CD14-positive monocyte (primary cell): ENCODE measurements at regions not wholly inside any gene's neighbourhood (a gene's known extent, or its start where the extent isn't known, plus 50 kb on each side); places are given as distances from the start of the nearest gene placed in this dataset.

Source experiments
- DNase-seq, 3 donors: peaks; one replicate each; pipeline ENCODE4 v3.0.0-alpha.2; 2011 to 2022
- H2AFZ ChIP-seq: 2 replicates; pipeline ENCODE4 v1.6.0; 2012; ENCODE audit warnings: mild to moderate bottlenecking, low read depth, low read length, inconsistent platforms; ENCODE audit not compliant: insufficient read depth, poor library complexity, severe bottlenecking
- H3K27ac ChIP-seq, 2 donors: 1 replicate in 1 of 2; 2 replicates in 1 of 2; pipeline ENCODE4 v1.5.1; 2012 to 2013; ENCODE audit warnings: low read length in 2 of 2, control low read depth in 1 of 2, inconsistent platforms in 1 of 2, low read depth in 1 of 2, mild to moderate bottlenecking in 1 of 2
- H3K27me3 ChIP-seq, 2 donors: one replicate each; pipeline versions ENCODE4 v1.6.0 to v1.6.1; 2011 to 2013; ENCODE audit warnings: low read length in 2 of 2; ENCODE audit not compliant: control insufficient read depth in 2 of 2, insufficient read depth in 2 of 2
- H3K36me3 ChIP-seq, 2 donors: replicated peaks in 1 of 2; 1 replicate in 1 of 2; 2 replicates in 1 of 2; pipeline versions ENCODE4 v1.5.1 to v1.6.1; 2012 to 2013; ENCODE audit warnings: low read length in 2 of 2, control low read depth in 1 of 2, inconsistent platforms in 1 of 2, mild to moderate bottlenecking in 1 of 2; ENCODE audit not compliant: insufficient read depth in 2 of 2, control insufficient read depth in 1 of 2
- H3K4me1 ChIP-seq, 2 donors: 1 replicate in 1 of 2; 2 replicates in 1 of 2; pipeline versions ENCODE4 v1.5.1 to v1.6.1; 2012 to 2013; ENCODE audit warnings: low read length in 2 of 2, control low read depth in 1 of 2, inconsistent platforms in 1 of 2, mild to moderate bottlenecking in 1 of 2, moderate library complexity in 1 of 2; ENCODE audit not compliant: insufficient read depth in 2 of 2, control insufficient read depth in 1 of 2
- H3K4me2 ChIP-seq: replicated peaks from 2 replicates; pipeline ENCODE3; 2012; ENCODE audit warnings: low read length, moderate library complexity, mild to moderate bottlenecking; ENCODE audit not compliant: poor library complexity, severe bottlenecking; ENCODE audit errors: extremely low read depth
- H3K4me3 ChIP-seq, 3 experiments: fragments of 200-600 bp in 1 of 3; sonication (generic) in 1 of 3; replicated peaks in 1 of 3; 1 replicate in 2 of 3; 2 replicates in 1 of 3; pipeline ENCODE4 v1.5.1; 2011 to 2013; ENCODE audit warnings: low read length in 3 of 3, mild to moderate bottlenecking in 3 of 3, control low read depth in 2 of 3, low read depth in 2 of 3, inconsistent platforms in 1 of 3, moderate library complexity in 1 of 3
- H3K79me2 ChIP-seq: 2 replicates; pipeline ENCODE4 v1.6.0; 2012; ENCODE audit warnings: mild to moderate bottlenecking, control low read depth, inconsistent platforms, low read length, moderate library complexity; ENCODE audit not compliant: insufficient read depth
- H3K9ac ChIP-seq: 2 replicates; pipeline ENCODE4 v1.6.0; 2017; ENCODE audit warnings: low read length, mild to moderate bottlenecking; ENCODE audit not compliant: insufficient read depth, poor library complexity, severe bottlenecking
- H3K9me3 ChIP-seq, 2 donors: replicated peaks in 1 of 2; 1 replicate in 1 of 2; 2 replicates in 1 of 2; pipeline versions ENCODE4 v1.5.1 to v1.6.1; 2012 to 2013; ENCODE audit warnings: low read length in 2 of 2, control low read depth in 1 of 2; ENCODE audit not compliant: control insufficient read depth in 1 of 2, insufficient read depth in 1 of 2
- H4K20me1 ChIP-seq: 2 replicates; pipeline ENCODE4 v1.6.0; 2012; ENCODE audit warnings: mild to moderate bottlenecking, low read length, control low read depth, moderate library complexity; ENCODE audit not compliant: insufficient read depth
- H3K27ac Mint-ChIP-seq, 7 donors: one replicate each; pipeline ENCODE4 v1.8.0; 2020; ENCODE audit warnings: mild to moderate bottlenecking in 7 of 7, mixed read lengths in 7 of 7, moderate library complexity in 6 of 7, inconsistent platforms in 2 of 7
- H3K27me3 Mint-ChIP-seq, 3 donors: one replicate each; pipeline ENCODE4 v1.8.0; 2021 to 2022; ENCODE audit warnings: low read depth in 3 of 3, mild to moderate bottlenecking in 3 of 3, mixed read lengths in 3 of 3, moderate library complexity in 3 of 3, inconsistent platforms in 1 of 3
- H3K36me3 Mint-ChIP-seq, 2 donors: one replicate each; pipeline ENCODE4 v1.8.0; 2020; ENCODE audit warnings: mixed read lengths in 2 of 2, inconsistent platforms in 1 of 2, mild to moderate bottlenecking in 1 of 2
- H3K4me1 Mint-ChIP-seq: one replicate; pipeline ENCODE4 v1.8.0; 2020; ENCODE audit warnings: mild to moderate bottlenecking, mixed read lengths
- H3K4me3 Mint-ChIP-seq, 2 donors: one replicate each; pipeline ENCODE4 v1.8.0; 2020; ENCODE audit warnings: mild to moderate bottlenecking in 2 of 2, mixed read lengths in 2 of 2, moderate library complexity in 1 of 2
- H3K9me3 Mint-ChIP-seq, 7 donors: one replicate each; pipeline ENCODE4 v1.8.0; 2020 to 2022; ENCODE audit warnings: mixed read lengths in 7 of 7, mild to moderate bottlenecking in 6 of 7, moderate library complexity in 6 of 7, inconsistent platforms in 2 of 7
- WGBS: methylation state at CpG from one replicate; pipeline ENCODE4 v1.1.5; 2013; ENCODE audit warnings: missing lambda C conversion rate; ENCODE audit not compliant: insufficient coverage; 5-methylcytosine and 5-hydroxymethylcytosine counted together
- intact Hi-C, 2 donors: fragments of 100-400 bp; cut with micrococcal nuclease; formaldehyde crosslinking; loops; one replicate each; pipeline versions ENCODE4 v1.15.0 to v1.15.1; 2023
- TF ChIP-seq, protein P1 (sequence below): fragments of 200-600 bp; IDR thresholded peaks from one replicate; pipeline ENCODE4 v1.8.0; 2022; ENCODE audit warnings: antibody characterized with exemption, mild to moderate bottlenecking

DNA sequence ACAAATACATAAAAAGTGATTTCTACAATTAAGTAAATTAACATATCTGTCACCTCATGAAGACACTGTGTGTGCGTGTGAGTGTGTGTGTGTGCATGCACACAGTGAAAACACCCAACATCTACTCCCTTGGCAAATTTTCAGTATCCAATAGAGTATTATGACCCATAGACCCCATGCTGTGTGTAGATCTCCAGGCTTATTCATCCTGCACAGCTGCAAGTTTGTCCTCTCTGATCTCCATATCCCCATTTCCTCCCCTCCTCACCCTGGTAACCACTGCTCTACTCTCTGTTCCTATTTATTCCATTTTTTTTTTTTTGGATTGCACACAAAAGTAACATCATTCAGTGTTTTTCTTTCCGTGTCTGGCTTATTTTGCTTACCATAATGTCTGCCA lies 391.0 kb downstream of the SOX11 start:
- no peaks in the 10 kb centered on the region for H3K27me3 ChIP-seq
- Mint-ChIP-seq H3K4me3 (no peak overlapping the region), H3K27me3 (no peaks in the 10 kb centered on the region), H3K36me3 (no peaks in the 10 kb centered on the region), H3K27ac (no peak overlapping the region), H3K9me3 (peaks cover 0 to 16% (median 6%) of the 10 kb centered on the region in 7 donors), H3K4me1 (no peaks in the 10 kb centered on the region)
- no peaks in the 10 kb centered on the region for H3K79me2 ChIP-seq
- DNase-seq = no peak
- no peak overlapping the region for H3K9ac ChIP-seq
- H3K9me3 ChIP-seq = peaks cover 8 to 16% of the 10 kb centered on the region in 2 donors
- TF ChIP-seq, protein P1, sequence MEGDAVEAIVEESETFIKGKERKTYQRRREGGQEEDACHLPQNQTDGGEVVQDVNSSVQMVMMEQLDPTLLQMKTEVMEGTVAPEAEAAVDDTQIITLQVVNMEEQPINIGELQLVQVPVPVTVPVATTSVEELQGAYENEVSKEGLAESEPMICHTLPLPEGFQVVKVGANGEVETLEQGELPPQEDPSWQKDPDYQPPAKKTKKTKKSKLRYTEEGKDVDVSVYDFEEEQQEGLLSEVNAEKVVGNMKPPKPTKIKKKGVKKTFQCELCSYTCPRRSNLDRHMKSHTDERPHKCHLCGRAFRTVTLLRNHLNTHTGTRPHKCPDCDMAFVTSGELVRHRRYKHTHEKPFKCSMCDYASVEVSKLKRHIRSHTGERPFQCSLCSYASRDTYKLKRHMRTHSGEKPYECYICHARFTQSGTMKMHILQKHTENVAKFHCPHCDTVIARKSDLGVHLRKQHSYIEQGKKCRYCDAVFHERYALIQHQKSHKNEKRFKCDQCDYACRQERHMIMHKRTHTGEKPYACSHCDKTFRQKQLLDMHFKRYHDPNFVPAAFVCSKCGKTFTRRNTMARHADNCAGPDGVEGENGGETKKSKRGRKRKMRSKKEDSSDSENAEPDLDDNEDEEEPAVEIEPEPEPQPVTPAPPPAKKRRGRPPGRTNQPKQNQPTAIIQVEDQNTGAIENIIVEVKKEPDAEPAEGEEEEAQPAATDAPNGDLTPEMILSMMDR = no peak
- H3K36me3 ChIP-seq = no peaks in the 10 kb centered on the region
- H4K20me1 ChIP-seq = no peaks in the 10 kb centered on the region
- no peak overlapping the region for H3K4me3 ChIP-seq
- no peak overlapping the region for H3K4me2 ChIP-seq
- H2AFZ ChIP-seq = no peak overlapping the region
- no CpG with 5 or more reads among the region's 2 CpGs for WGBS
- no peak overlapping the region for H3K27ac ChIP-seq
- no peaks in the 10 kb centered on the region for H3K4me1 ChIP-seq
- intact Hi-C loops = no loop called here

GRCh38 chr2:6089474-6089873 lies 397.3 kb downstream of the SOX11 start:
- Mint-ChIP-seq H3K9me3 (peaks cover 0 to 14% (median 6%) of the 10 kb centered on the region in 7 donors), H3K36me3 (no peaks in the 10 kb centered on the region), H3K27me3 (peaks cover 0 to 2% (median 0%) of the 10 kb centered on the region in 3 donors), H3K4me3 (no peak overlapping the region), H3K27ac (no peak overlapping the region), H3K4me1 (no peaks in the 10 kb centered on the region)
- no peaks in the 10 kb centered on the region for H4K20me1 ChIP-seq
- no peak overlapping the region for H3K27ac ChIP-seq
- no peaks in the 10 kb centered on the region for H3K4me1 ChIP-seq
- no peaks in the 10 kb centered on the region for H3K27me3 ChIP-seq
- intact Hi-C loops = no loop called here
- no peak for DNase-seq
- WGBS = no CpG with 5 or more reads among the region's 3 CpGs
- H3K79me2 ChIP-seq = no peaks in the 10 kb centered on the region
- H3K4me3 ChIP-seq = no peak overlapping the region
- no peaks in the 10 kb centered on the region for H3K36me3 ChIP-seq
- no peak overlapping the region for H3K9ac ChIP-seq
- H3K4me2 ChIP-seq = no peak overlapping the region
- TF ChIP-seq, protein P1 = no peak
- peaks cover 13 to 16% of the 10 kb centered on the region in 2 donors for H3K9me3 ChIP-seq
- H2AFZ ChIP-seq = no peak overlapping the region
